ENCODE measurements at regions not wholly inside any gene's neighbourhood (a gene's known extent, or its start where the extent isn't known, plus 50 kb on each side); places are given as distances from the start of the nearest gene placed in this dataset.

DNA sequence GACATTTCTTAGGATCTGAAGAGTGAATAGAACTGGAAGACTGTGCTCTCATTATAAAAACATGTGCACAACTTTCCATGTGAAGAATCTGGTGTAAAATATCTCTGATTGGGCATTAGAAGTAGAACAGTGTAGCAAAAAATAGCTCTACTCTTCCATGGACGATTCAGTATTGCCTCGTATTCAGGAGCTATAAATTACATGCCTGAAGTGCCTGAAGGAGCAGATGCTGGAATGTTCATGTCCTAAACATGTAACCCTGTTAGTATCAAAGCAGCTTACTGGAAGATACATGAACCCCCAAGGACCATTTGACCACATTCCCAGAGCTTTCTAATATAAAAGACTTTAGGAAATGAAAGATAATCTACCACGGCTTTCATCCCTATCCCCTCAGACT lies 528.9 kb downstream of the DACH1 start:
- TF ChIP-seq POLR2A (IDR thresholded peaks at IDR 0.05): no peak
- TF ChIP-seq, protein P1, sequence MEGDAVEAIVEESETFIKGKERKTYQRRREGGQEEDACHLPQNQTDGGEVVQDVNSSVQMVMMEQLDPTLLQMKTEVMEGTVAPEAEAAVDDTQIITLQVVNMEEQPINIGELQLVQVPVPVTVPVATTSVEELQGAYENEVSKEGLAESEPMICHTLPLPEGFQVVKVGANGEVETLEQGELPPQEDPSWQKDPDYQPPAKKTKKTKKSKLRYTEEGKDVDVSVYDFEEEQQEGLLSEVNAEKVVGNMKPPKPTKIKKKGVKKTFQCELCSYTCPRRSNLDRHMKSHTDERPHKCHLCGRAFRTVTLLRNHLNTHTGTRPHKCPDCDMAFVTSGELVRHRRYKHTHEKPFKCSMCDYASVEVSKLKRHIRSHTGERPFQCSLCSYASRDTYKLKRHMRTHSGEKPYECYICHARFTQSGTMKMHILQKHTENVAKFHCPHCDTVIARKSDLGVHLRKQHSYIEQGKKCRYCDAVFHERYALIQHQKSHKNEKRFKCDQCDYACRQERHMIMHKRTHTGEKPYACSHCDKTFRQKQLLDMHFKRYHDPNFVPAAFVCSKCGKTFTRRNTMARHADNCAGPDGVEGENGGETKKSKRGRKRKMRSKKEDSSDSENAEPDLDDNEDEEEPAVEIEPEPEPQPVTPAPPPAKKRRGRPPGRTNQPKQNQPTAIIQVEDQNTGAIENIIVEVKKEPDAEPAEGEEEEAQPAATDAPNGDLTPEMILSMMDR (IDR thresholded peaks at IDR 0.05): no peak
- no peak for TF ChIP-seq POLR2AphosphoS5 (IDR thresholded peaks at IDR 0.05)
- no peak for TF ChIP-seq EP300 (IDR thresholded peaks at IDR 0.05)
